Retinal pigment epithelial cell (primary cell): ENCODE measurements at regions not wholly inside any gene's neighbourhood (a gene's known extent, or its start where the extent isn't known, plus 50 kb on each side); places are given as distances from the start of the nearest gene placed in this dataset.

Experiments used
- DNase-seq: peaks from one replicate; pipeline ENCODE4 v3.0.0-alpha.2; 2010; ENCODE audit warnings: low read depth
- H3K4me3 ChIP-seq: 2 replicates; pipeline ENCODE4 v1.5.1; 2011; ENCODE audit warnings: mild to moderate bottlenecking, low read length, control low read depth, moderate library complexity
- TF ChIP-seq, protein P1 (sequence below): conservative IDR thresholded peaks from 2 replicates; pipeline ENCODE4 v1.5.1; 2011; ENCODE audit warnings: low read depth, low read length, control low read depth, inconsistent platforms

DNA sequence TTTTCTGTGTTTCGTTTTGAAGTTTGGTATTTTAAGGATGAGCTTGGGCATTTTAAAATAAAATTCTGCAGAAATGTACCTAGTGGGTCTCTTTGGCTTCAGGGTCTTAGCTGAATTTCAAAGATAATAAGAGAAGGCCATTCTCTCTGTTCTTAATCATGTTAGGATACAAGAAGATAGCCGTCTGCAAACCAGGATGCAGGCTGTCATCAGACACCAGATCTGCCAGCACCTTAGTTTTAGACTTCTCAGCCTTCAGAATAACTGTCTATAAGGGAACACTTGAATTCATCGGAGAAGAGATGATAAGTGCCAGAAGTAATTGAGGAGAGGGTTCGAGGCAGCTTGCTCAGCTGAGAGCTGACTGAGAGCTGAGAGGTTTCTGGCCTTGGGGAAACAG, 202.1 kb downstream of the REEP3 start:
- H3K4me3 ChIP-seq = no peak overlapping the region
- no peak for DNase-seq
- TF ChIP-seq, protein P1, sequence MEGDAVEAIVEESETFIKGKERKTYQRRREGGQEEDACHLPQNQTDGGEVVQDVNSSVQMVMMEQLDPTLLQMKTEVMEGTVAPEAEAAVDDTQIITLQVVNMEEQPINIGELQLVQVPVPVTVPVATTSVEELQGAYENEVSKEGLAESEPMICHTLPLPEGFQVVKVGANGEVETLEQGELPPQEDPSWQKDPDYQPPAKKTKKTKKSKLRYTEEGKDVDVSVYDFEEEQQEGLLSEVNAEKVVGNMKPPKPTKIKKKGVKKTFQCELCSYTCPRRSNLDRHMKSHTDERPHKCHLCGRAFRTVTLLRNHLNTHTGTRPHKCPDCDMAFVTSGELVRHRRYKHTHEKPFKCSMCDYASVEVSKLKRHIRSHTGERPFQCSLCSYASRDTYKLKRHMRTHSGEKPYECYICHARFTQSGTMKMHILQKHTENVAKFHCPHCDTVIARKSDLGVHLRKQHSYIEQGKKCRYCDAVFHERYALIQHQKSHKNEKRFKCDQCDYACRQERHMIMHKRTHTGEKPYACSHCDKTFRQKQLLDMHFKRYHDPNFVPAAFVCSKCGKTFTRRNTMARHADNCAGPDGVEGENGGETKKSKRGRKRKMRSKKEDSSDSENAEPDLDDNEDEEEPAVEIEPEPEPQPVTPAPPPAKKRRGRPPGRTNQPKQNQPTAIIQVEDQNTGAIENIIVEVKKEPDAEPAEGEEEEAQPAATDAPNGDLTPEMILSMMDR = no peak

DNA sequence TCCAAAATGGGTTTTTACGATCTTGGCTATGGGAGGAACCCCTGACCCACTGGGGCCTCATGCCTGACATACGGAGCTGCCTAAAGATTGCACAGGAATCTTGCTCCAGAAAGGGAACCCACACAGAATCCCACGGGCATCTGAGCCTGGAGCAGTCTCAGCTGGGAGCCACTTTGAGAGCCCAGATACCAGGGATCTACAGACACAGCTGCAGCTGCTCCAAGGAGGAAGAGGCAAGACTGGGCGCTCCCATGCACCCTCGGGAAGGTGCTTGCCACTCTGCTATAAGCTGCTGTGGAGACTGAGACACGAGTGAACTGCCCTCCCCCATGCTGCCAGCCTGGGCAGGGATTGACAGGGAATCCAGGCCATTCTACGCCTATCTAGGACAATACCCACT, 202.5 kb downstream of the REEP3 start:
- H3K4me3 ChIP-seq = no peak overlapping the region
- no peak for DNase-seq
- TF ChIP-seq, protein P1 = no peak

DNA sequence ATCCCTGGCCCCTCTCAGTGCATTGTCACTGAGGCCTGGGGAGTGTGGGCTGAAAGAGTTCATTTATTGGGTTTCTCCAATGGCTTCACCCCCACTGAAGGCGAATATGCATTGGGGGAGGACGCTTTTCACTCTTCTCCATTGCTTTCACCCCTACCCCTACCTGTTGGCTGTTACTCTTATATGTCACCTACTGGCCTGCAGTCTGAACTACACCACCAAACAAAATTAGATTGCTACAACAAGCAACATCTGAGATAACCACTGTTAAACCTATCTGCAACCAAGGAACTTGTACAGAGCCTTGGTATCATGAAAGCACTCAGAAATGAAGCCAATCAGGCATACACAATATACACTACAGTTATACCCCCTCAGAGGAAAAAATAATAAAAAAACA, 203.7 kb downstream of the REEP3 start:
- DNase-seq = no peak
- TF ChIP-seq, protein P1 = no peak

GRCh38 chr10:63726867-63727266, 205.7 kb downstream of the REEP3 start:
- H3K4me3 ChIP-seq = no peak overlapping the region
- TF ChIP-seq, protein P1 = no peak
- DNase-seq = no peak

More for the DNA sequence above, 203.7 kb downstream of the REEP3 start:
- H3K4me3 ChIP-seq = no peak overlapping the region

- DNase-seq = no peak
- TF ChIP-seq, protein P1 = no peak
- H3K4me3 ChIP-seq = no peak overlapping the region
Measured at GRCh38 chr10:63727636-63728035, 206.4 kb downstream of the REEP3 start.

DNA sequence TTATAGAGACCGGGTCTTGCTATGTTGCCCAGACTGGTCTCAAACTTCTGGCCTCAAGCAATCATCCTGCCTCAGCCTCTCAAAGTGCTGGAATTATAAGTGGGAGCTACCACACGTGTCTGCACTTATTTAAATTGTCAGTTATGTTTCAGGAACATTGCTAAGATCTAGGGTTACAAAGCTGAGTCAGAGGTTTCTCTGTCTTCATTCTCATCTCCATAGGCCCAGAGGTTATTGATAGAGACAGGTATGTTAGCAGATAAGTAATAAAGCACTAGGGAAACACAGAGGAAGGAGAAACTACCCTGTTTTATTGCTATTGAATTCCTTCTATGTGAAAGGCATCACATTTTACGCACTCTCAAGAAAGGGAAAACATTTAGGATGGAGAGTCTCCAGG, 214.1 kb downstream of the REEP3 start:
- TF ChIP-seq, protein P1 = no peak
- H3K4me3 ChIP-seq = no peak overlapping the region
- no peak for DNase-seq

DNA sequence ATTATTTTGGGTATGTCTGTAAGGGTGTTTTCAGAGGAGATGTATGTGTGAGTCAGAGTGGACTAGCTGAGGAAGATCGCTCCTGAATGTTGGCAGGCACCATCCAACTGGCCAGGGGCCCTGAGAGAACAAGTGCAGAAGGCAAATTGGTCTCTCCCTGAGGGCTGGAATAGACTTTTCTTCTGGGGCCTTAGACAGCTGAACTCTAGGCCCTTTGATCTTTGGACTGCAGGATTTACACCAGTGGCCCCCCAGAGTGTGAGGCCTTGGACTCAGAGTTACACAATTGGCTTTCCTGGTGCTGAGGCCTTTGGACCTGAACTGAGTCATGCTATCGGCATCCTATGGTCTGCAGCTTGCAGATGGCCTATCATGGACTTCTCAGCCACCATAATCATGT, 217.2 kb downstream of the REEP3 start:
- DNase-seq = no peak
- H3K4me3 ChIP-seq = no peak overlapping the region
- TF ChIP-seq, protein P1 = no peak
